ENCODE measurements at regions not wholly inside any gene's neighbourhood (a gene's known extent, or its start where the extent isn't known, plus 50 kb on each side); places are given as distances from the start of the nearest gene placed in this dataset.

- intact Hi-C loops (cut with DNase I): no loop called here
- DNase-seq (ENCODE audit: low spot score): no peak
- no peak overlapping the region for H3K27ac ChIP-seq
- 71% methylated on average over 2 of the region's 2 CpGs for WGBS
- H3K36me3 ChIP-seq: no peaks in the 10 kb centered on the region
- TF ChIP-seq CTCF (IDR thresholded peaks at IDR 0.05): no peak
- TF ChIP-seq POLR2AphosphoS5 (IDR thresholded peaks at IDR 0.05): no peak
- H3K27me3 ChIP-seq (replicated peaks; ENCODE audit: insufficient read depth): no peaks in the 10 kb centered on the region
- no peaks in the 10 kb centered on the region for H3K4me1 ChIP-seq (replicated peaks)
- no peaks in the 10 kb centered on the region for H3K9me3 ChIP-seq
- H3K4me3 ChIP-seq: no peak overlapping the region
Observed at GRCh38 chr7:15967121-15967520, 280.6 kb upstream of the MEOX2 start.

DNA sequence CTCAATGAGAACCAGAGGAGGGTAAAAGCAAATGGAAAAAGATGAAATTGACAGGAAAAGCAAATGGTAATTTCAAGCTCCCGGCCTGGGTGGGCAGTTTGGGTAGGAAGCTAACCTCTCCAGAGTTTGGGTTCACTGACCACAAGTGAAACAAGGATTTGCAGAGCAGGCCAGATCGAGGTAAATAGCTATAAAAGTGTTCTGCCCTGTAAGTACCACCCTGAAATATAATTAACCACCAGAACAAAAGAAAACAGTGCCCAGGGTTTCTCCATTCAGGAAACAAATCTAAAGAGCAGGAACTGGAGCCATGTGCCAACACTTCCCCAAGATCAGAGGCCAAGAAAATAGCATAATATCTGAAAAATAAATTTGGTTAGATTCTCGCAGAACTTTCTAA lies 276.7 kb upstream of the MEOX2 start:
- no peak for DNase-seq (ENCODE audit: low spot score)
- intact Hi-C loops (cut with DNase I): no loop called here
- no peak for TF ChIP-seq CTCF (IDR thresholded peaks at IDR 0.05)
- TF ChIP-seq POLR2AphosphoS5 (IDR thresholded peaks at IDR 0.05): no peak
- no peak for TF ChIP-seq POLR2A (IDR thresholded peaks at IDR 0.05)
- Histone ChIP-seq H3K4me1 (replicated peaks) (no peaks in the 10 kb centered on the region), H3K27ac (no peak overlapping the region), H3K4me3 (no peak overlapping the region), H3K36me3 (no peaks in the 10 kb centered on the region), H3K9me3 (no peaks in the 10 kb centered on the region), H3K27me3 (replicated peaks; ENCODE audit: insufficient read depth) (no peaks in the 10 kb centered on the region)
- WGBS: 50% methylated on average over 3 of the region's 3 CpGs

- Histone ChIP-seq H3K9me3 (no peaks in the 10 kb centered on the region), H3K27ac (no peak overlapping the region), H3K36me3 (no peaks in the 10 kb centered on the region), H3K4me1 (replicated peaks) (no peaks in the 10 kb centered on the region), H3K4me3 (no peak overlapping the region), H3K27me3 (replicated peaks; ENCODE audit: insufficient read depth) (no peaks in the 10 kb centered on the region)
- WGBS: 77% methylated on average over 2 of the region's 2 CpGs
- intact Hi-C loops (cut with DNase I): no loop called here
- DNase-seq (ENCODE audit: low spot score): no peak
- TF ChIP-seq POLR2A (IDR thresholded peaks at IDR 0.05) (no peak), CTCF (IDR thresholded peaks at IDR 0.05) (no peak), POLR2AphosphoS5 (IDR thresholded peaks at IDR 0.05) (no peak)
Observed at GRCh38 chr7:15954671-15955354, 268.3 kb upstream of the MEOX2 start.

GRCh38 chr7:15950299-15950698 lies 263.8 kb upstream of the MEOX2 start:
- no peak for TF ChIP-seq POLR2A (IDR thresholded peaks at IDR 0.05)
- no peaks in the 10 kb centered on the region for H3K4me1 ChIP-seq (replicated peaks)
- no peak overlapping the region for H3K4me3 ChIP-seq
- WGBS: 95% methylated on average over 3 of the region's 3 CpGs
- no peaks in the 10 kb centered on the region for H3K27me3 ChIP-seq (replicated peaks; ENCODE audit: insufficient read depth)
- H3K36me3 ChIP-seq: no peaks in the 10 kb centered on the region
- no peak overlapping the region for H3K27ac ChIP-seq
- intact Hi-C loops (cut with DNase I): no loop called here
- no peaks in the 10 kb centered on the region for H3K9me3 ChIP-seq
- no peak for DNase-seq (ENCODE audit: low spot score)

GRCh38 chr7:15947754-15948153 lies 261.3 kb upstream of the MEOX2 start:
- Histone ChIP-seq H3K4me3 (no peak overlapping the region), H3K9me3 (no peaks in the 10 kb centered on the region), H3K36me3 (no peaks in the 10 kb centered on the region), H3K4me1 (replicated peaks) (no peaks in the 10 kb centered on the region), H3K27ac (no peak overlapping the region), H3K27me3 (replicated peaks; ENCODE audit: insufficient read depth) (no peaks in the 10 kb centered on the region)
- TF ChIP-seq CTCF (IDR thresholded peaks at IDR 0.05): no peak
- no peak for TF ChIP-seq POLR2A (IDR thresholded peaks at IDR 0.05)
- no peak for TF ChIP-seq POLR2AphosphoS5 (IDR thresholded peaks at IDR 0.05)
- 62% methylated on average over 2 of the region's 2 CpGs for WGBS
- intact Hi-C loops (cut with DNase I): no loop called here
- no peak for DNase-seq (ENCODE audit: low spot score)

Measured in prostate gland (tissue), 2 donors.